8988T (cell line): ENCODE measurements at regions not wholly inside any gene's neighbourhood (a gene's known extent, or its start where the extent isn't known, plus 50 kb on each side); places are given as distances from the start of the nearest gene placed in this dataset.
"Not testable (repeated sequence)": the region's sequence is repeated elsewhere in the genome, so short reads cannot be mapped to it uniquely, and the experiment has no call there.

Source experiments
- DNase-seq: peaks from one replicate; pipeline ENCODE4 v3.0.0; 2011

DNA sequence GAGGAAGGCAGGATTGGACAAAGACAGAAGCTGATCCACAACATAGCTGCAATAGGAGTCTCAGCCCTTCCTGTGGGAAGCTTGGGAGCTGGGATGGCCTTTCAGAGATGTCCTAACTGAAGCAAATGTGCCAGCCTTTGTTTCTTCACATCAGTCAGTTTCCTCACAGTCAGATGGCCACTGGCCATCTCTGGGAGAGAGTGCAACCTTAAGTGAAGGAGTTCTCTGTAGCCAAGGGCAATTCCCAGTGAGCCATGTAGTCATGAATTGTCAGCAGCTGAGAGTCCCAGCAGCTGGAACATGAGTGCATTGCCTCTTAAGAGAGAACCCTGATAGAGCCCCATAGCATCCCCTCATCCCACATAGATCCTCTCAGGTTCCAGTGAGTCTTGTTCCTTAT is 89.1 kb upstream of the LIFR start:
- no peak for DNase-seq

DNA sequence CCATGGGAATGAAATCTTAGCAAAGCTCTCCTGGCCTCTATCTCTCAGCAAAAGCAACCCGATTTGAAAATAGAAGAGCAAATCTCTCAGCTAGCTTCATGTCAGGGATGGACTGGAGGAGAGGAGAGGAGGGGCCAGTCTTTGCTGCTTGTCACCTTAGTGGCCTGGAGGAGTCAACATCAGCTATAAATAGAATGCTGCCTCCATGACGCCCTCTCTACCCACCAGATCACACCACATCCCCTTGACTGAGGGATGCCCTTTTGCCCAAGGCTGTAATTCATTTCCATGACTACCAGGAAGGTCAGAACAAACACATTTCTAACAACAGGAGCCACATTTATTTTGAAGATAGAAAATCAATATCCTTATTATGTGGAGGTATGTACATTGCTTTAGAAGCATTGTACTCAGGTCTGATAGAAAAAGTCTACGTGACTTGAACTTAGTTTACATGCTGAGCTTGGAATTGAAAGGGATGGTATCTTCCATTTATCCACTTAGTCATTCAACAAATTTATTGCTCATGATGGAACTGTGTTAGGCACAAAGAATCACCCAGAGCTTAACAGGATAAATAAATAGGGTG is 92.4 kb upstream of the LIFR start:
- DNase-seq = no peak

DNA sequence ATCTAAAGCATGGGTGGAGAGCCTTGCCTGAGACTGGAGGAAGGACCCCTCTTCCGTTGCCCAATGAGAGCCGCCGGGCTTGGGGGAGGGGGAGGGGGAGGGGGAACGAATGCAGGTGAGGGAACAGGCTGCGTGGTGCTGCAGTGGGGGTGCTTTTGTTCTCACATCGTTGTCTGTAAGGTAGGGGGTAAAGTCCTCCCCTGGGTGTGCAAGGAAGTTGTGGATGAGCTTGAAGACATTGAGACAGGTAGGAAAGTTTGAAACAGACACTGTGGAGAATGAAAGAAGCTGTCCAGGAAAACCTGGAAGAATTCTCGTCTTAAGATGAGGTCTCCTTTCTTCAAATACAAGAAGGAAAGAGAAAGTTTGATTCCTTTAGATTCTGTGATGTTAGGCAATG is 94.1 kb upstream of the LIFR start:
- no peak for DNase-seq

DNA sequence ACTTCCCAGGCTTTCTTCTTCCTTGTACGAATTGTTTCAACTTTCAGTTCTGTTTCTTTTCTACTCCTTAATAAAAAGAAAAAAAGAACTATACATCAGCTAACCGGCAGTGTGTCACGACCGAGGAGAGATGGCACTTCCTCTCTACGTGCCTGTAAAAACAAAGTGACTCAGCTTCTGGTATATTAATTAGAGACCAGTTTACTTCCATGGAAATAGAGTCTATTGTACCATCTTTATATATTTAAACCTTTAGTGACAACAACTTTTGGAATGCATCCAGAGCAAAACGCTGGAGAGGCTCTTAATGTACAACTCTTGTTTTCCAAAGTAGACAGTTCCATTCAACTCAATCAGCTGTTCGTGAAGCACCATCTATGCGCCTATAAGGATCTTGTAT is 94.5 kb upstream of the LIFR start:
- DNase-seq = no peak

DNA sequence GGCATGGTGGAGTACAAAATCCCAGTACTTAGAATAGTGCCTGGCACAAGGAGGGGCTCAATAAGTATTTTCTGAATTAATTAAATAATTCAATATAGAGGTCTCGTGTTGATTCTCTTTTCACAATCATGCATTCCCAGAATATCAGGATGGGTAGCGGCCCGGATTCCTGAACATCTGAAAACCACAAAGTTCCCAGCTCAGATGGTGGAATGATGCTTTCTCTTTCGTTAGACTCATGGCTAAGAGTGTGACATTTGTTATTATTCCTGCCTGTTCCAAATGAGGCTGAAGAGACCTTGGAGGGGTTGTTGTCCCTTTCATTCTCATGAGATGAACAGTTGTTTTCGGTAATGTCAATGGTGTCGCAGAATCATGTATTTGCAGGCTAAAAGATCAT is 95.4 kb upstream of the LIFR start:
- DNase-seq = no peak

DNA sequence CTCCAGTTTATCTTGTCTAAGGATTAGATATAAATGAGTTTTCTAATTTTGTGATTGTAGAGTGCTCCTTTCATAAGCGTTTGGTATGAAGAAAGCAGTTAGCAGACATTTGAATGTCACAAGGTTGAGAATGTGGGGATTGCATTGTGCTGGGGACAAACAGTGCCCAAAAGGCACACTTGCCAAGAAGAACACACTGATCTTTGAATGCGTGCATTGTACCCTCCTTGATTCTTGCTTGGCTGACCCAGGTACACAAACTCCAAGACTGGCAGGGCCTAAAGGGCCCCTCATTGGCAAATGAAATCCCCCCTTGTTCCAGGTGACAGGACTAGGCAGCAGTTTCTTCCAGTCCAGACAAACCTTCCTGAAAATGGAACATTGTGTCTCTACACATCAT is 96.9 kb upstream of the LIFR start:
- no peak for DNase-seq

DNA sequence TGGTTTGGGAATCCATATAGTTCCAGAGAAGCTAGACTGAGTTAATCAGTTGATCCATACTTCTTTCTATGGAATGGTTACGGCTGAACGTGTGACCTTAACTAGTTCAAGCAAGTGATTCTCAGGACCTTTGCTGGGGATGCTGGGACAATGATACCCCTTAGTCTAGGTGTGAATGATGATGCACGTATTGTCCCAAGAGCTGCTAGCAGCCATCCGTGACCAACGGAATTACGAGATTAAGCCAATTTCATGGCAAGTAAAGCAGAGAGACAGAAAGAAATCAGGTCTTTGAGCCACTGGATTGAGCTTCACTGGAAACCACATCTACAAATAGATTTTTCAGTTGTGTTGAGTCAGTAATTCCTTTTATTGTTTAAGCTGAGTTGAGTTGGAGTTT is 99.2 kb upstream of the LIFR start:
- no peak for DNase-seq

DNA sequence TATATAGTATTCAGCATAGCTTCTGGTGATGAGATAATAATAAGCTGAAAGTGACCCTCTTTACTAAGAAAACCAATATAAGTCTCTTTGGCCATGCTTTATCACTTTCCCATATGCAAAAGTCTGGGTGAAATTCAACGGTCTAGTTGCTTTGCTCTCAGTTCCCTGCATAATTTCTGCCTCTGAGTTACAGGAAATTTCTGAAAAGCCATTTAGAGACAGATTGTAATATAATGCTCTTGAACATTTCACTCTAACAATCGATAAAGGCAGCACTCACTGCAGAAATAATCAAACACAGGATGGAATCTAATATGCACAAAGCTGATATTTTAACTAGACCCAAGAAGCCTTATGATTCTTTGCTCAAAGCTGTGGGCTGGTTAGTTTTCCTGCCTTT is 100.1 kb upstream of the LIFR start:
- DNase-seq = no peak

DNA sequence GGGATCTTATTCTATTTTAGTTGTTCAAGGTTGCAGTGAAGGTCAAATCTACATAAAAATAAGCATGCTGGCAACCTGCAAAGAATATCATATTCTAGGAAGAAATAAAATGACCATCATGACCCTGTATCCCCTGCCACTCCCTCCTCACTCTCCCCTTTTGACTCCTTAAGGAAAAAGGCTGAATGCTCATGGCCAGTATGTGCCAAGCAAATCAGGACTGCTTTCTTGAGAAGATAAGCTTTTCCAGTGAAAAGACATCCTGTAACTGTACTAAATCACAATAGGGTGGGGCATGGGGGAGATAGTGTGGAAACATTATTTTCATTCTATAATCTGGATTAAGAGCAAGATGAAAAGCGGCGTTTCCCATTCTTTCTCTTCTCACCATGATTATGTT is 100.6 kb upstream of the LIFR start:
- no peak for DNase-seq

DNA sequence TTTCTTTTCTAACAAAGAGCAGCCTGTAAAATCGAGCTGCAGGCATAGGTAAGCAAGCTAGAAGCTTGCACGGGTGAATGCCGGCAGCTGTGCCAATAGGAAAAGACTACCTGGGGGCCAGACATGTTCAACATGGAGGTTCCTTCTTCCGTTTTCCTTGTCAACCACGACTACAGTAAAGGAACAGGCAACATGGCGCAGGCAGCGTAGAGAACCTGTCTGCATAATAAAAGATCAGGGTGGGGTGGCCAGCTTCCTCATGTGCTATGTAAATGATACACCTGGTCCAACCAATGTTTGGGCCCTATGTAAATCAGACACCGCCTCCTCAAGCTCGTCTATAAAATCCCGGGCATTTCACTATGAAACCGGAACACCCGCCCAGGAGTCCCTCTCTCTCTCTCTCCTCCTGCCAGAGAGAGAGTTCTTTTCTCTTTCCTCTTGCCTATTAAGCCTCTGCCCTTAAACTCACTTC is 103.8 kb upstream of the LIFR start:
- DNase-seq = no peak

DNA sequence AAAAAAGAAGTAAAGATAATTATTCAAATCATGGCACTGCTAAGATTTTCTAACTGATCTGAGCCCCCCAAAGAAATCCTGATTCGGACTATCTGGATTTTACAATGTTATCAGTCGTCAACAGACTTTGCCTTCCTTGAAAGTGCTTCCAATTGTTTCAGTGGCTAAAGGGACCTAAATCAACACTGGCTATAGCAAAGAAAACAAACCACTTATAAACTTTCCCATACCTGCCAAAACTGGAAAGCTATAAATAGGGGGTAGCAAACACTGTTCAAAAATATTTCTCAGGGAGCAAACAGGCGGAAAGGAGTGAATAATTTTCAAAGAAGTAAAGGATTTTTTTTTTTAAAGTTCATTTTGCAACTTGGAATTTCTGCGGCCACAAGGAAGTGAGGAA is 105.6 kb upstream of the LIFR start:
- no peak for DNase-seq

DNA sequence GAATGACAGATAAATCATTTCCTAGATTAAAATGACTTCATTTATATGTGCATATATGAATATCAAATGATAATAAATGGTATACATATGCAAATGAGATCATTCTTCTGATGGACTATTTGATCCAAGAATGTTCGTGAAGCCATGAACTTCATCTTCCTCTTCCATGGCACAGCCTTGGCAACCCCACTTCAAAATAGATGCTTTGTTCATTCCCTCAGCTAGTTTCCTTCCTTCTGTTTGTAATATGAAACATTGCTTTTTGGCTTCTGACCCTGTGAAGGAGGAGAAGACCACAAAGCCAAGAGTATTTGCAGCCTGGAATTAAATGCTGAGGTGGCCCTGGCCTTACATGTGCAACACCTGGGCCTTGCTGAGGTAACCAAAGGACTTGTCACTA is 106.8 kb upstream of the LIFR start:
- DNase-seq = no peak

DNA sequence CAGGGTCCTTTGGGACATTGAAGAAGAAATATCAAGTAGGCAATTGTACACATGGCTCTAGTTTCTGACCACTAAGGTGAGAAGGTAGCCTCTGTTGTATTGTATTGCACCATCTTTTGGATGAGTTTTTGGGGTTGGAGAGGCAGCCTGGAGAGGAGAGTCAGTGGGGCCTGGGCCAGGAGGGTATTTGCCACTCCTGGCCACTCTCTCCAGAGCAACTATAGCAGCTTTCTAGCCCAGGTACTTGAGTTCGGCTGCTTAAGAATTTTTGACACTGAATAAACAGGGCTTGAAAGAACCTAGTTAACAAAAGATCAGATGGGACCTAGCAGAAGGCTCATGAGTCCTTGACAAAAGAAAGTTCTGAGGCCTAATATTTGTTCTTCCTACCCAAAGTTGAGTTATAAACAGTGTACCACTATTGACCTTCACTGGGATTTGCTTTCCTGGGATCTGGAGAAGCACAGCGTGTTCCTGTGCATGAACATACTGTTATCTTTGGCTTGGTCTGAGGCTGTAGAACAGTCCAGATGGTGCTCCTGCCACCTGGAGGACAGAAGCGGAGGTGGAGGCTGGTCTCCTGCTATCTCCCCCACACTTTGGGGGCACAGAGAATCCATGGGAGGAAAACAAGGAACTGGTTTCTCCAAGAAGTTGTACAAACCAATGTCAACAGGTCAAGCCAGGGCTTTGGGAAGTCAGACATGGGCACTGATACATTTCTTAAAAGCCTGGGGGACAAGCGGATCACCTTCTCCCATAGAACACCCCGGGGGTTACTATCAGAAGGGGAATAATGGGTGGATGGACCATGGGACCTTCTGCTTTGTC is 110.4 kb upstream of the LIFR start:
- DNase-seq = peak; percentile 49

DNA sequence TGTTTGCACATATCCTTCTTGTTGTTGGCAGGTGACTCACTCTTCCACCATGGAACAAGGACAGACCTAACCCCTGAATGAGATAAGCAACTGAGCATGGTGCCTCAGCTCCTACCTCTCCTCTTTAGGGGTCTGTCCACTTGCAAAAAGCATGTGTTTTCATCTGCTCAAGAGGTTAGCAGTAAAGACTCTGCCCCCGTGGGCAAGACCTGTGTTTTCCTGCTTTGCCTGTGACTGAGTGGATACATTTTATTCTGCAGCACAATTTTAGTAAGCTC is 111.0 kb upstream of the LIFR start:
- DNase-seq = no peak

DNA sequence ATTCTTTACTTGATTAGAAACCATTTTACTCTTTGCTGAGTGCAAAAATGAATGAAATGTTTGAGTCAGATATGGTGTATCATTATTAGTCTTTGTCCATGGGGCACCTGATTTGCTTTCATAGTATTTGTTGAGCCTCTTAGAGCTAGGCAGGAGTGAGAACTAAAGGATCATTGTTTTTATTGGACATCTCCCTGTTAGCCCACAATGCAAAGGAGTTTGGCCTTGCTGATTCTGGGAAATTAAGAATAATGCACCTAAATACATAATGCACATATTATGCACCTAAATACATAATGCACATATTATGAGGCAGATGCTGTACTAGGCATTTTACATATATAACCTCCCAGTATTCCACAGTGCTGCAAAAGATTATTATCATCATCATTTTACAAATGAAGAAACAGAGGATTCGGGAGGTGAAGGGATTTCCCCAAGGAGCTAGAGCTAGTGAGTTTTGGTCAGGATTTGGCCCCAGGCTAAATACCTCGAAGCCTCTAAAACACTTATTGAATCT is 113.0 kb upstream of the LIFR start:
- DNase-seq = no peak

DNA sequence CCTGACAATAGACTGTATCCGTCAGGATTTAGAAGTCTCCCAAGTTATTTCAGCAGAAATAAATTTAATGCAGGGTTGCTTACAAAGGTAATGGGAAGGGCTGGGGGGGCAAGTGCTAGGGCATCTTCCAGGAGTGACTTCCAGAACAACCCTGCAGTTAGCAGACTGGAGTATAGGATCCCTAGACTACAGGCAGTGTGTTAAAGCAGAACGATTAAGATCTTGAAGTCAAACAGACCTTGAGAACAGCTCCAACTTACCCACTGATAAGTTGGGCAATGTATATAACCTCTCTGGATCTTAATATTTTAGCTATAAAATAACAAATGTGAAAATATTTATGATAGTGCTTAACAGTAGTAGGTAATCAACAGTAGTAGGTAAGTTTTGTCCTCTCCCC is 113.6 kb upstream of the LIFR start:
- no peak for DNase-seq

DNA sequence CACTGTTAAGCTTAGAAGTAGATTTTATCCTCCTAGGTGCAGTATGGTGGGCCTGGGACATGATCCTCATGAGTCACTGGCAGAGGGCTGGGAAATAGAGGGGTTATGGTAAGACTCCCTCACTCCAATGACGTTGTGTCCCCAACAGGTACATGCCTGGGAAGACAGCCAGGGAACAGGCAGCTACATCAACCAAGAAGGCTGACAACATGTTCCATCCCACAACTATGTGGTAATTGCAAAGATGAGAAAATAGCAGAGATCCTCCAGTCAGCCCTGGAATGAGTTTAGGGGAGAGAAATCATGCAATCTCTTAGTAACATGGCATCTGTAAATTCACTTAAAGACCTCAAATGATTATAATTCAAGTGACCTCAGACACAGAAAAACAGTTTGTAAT is 114.4 kb upstream of the LIFR start:
- no peak for DNase-seq

DNA sequence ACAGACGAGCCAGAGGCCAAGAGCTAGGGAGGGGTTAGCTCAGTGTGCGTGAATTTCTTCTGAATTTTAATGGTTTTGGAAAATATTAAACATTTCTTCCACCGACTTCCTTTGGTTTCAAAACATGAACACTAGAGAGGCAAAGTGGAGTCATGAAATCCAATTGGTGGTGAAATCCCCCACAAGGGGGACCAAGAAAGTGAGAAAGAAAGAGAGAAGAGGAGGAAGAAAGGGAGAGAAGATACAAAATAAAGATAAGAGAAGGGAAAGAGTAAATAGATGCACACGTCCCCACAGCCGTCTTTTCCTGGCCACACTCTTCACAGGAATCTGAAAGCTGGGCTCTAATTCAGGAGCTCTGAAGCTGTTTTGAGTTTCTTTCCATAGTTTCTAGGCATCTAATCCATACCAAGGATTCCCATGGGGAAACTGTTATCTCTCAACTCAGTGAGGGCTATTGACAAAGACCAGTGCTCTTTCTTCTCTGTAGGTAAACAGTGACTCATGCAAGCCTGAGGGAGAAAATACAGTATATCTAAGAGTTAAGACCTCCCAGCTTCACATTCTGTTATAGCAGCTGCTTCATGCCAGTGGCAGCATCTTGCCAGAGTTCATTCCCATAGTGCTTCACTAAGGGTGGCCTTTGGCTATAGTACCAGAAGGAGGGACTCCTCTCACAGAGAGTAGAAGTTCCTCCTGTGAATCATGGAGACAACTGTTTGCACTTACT is 115.8 kb upstream of the LIFR start:
- no peak for DNase-seq

DNA sequence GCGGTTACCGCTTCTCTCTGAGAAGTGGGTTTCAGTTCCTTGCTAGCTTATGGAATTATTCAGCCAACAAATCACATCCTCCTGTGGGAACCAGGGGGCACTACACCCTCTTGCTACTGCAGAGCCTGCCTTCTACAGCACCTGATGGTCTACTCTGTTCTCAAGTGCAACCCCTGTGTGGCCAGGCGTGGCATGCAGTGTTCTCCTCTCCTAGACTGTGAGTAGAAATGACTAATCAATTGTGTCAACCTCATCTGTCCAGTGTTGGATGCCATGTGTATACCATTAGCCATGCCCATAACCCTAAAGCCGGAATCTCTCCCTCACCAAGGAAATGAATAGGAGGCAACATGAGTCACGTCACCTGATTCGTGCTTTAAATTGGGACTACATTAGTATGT is 117.2 kb upstream of the LIFR start:
- DNase-seq = no peak

DNA sequence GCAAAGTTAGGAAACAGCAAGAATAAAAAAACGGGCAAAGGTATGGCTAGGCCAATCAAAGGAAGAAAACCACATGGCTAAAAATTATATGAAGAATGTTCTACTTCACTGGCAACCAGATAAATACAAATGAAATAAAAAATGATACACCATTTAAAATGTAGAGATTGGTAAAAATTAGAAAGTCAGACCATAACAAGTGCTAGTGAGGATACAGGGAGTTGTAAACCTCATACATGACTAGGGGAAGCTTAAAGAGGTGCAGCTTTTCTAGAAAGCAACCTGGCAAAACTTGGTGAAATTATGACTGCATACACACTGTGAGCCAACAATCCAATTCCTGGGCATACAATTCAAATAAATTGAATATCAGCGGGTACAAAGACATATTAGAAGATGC is 119.0 kb upstream of the LIFR start:
- no peak for DNase-seq

DNA sequence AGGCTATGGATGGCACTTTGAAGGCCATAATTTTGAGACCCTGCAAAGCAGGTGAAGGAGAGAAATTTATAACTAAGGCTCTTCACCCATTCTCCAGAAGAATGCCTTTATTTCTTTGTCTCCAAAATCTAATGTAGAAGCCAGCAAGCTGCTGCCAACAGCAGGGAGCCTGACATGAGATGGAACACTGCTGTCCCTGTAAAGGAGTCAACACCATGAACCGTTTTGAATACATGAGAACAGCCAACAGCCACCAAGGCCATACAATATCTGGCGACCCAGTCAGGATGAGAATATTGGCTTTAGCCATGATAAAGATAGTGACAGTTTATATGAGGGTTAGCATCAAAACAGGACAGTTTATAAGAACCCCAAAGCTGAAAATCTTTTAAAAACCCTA is 121.2 kb upstream of the LIFR start:
- DNase-seq = no peak

DNA sequence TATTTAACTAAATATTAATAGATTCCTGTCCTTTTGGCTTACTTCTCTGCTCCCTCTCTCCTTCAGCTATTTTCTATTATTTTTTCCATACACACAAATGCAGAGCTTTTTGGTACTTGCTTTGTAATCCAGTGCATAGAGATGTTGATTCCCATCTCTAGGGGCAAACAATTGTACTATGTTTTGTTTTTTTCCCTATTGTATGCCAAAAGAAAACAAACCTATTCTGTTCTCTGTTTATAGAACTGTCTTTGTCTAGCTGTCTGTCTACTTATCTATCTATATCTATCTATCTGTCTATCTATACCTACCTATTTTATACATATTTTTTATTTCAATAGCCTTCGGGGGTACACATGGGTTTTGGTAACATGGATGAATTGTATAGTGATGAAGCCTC is 121.6 kb upstream of the LIFR start:
- DNase-seq = no peak

DNA sequence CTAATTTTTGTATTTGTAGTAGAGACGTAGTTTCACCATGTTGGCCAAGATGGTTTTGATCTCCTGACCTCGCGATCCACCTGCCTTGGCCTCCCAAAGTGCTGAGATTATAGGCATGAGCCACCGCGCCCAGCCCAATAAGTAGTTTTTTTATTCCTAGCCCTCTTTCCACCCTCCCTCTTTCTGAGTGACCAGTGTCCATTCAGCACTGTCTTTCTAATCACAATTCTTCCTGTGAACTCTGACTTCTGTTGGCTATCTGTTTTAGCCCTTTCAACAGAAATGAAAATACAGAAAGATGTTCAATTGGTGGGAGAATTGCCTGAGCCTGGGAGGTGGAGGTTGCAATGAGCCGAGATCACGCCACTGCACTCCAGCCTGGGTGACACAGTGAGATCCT is 122.3 kb upstream of the LIFR start:
- not testable (repeated sequence) for DNase-seq

DNA sequence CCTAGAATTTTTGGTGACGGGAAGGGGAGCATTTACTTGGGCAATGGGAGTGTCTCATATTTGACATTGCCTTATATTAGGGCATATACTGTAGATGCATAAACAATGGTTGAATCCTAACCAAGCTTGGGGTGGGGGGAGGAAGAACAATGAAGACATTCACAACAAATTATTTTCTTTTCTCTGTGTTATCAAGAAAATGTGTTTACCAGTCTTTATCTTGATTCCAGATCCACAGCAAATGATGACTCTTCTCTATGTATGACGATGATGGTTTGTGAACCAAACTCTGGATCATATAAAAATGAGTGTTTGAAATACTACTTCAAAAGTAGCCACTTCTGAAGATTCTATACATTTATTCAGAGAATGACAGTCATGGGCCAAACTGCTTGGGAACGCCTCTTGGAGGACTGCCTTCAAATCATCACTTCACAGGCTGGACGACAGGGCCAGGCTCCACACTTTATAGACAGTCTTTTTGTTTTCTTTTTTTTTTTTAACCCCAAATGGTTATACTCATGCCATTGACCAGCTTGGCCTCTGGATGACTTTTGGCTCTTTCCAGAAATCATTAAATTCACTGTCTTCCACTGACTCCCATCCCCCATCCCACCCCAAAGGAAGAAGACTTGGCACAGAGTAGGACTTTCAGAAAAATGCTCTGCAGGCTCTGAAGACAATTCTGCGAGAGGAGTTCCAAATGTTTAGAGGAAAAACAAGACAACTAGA is 123.8 kb upstream of the LIFR start:
- DNase-seq = no peak
